Esophagus (tissue), 2 donors: ENCODE measurements at regions not wholly inside any gene's neighbourhood (a gene's known extent, or its start where the extent isn't known, plus 50 kb on each side); places are given as distances from the start of the nearest gene placed in this dataset.

Experiments
- H3K27ac ChIP-seq, 2 donors: one replicate each; pipeline ENCODE4 v1.5.1; 2013; ENCODE audit warnings: low read depth in 2 of 2, mild to moderate bottlenecking in 2 of 2, inconsistent platforms in 1 of 2, low read length in 1 of 2, moderate library complexity in 1 of 2
- H3K27me3 ChIP-seq, 2 donors: one replicate each; pipeline ENCODE4 v1.6.1; 2013; ENCODE audit warnings: low read length in 2 of 2, control low read depth in 1 of 2, mild to moderate bottlenecking in 1 of 2; ENCODE audit not compliant: insufficient read depth in 2 of 2, control insufficient read depth in 1 of 2
- H3K36me3 ChIP-seq, 2 donors: one replicate each; pipeline ENCODE4 v1.6.1; 2013; ENCODE audit warnings: low read length in 1 of 2; ENCODE audit not compliant: control insufficient read depth in 2 of 2, insufficient read depth in 2 of 2
- H3K4me1 ChIP-seq, 2 donors: one replicate each; pipeline ENCODE4 v1.6.1; 2013; ENCODE audit warnings: low read length in 1 of 2; ENCODE audit not compliant: control insufficient read depth in 2 of 2, insufficient read depth in 2 of 2
- H3K4me3 ChIP-seq, 2 donors: one replicate each; pipeline ENCODE4 v1.5.1; 2013; ENCODE audit warnings: low read length in 2 of 2, mild to moderate bottlenecking in 2 of 2, low read depth in 1 of 2, moderate library complexity in 1 of 2
- H3K9me3 ChIP-seq, 2 donors: one replicate each; pipeline ENCODE4 v1.6.1; 2013; ENCODE audit warnings: mild to moderate bottlenecking in 2 of 2, low read depth in 1 of 2, low read length in 1 of 2, moderate library complexity in 1 of 2; ENCODE audit not compliant: control insufficient read depth in 2 of 2, insufficient read depth in 1 of 2
- WGBS, 2 donors: extraction: QIAGEN DNeasy Blood & Tissue Kit; methylation state at CpG; one replicate each; pipeline ENCODE4 v1.1.7; 2013; 5-methylcytosine and 5-hydroxymethylcytosine counted together
- donor health status: healthy with polysubstance abuse.
- donor health status: Bipolar disorder and iron deficiency.

DNA sequence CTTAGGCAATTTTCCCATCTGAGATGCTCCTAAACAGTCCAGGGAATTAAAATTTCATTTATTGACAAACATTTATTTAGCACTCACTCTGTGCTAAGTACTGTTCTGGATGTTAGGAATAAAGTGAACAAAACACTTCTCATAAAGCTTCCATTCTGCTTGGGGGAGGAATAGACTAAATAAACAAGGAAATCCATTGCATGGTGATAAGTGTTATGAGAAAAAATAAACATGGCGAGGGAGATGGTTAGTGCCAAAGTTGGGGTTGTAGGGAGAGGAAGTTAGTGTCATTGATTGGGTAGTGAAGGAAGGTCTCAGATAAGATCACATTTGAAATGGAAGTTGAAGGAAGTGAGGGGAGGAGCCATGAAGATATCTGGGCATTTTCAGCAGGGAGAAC lies 72.2 kb upstream of the CES5A start:
- no peak overlapping the region for H3K4me3 ChIP-seq
- H3K36me3 ChIP-seq: no peaks in the 10 kb centered on the region
- WGBS, 2 donors: 65 to 76% methylated on average over 1 of the region's 1 CpG
- H3K27ac ChIP-seq: no peak overlapping the region
- H3K9me3 ChIP-seq: no peaks in the 10 kb centered on the region
- no peaks in the 10 kb centered on the region for H3K27me3 ChIP-seq
- no peaks in the 10 kb centered on the region for H3K4me1 ChIP-seq

DNA sequence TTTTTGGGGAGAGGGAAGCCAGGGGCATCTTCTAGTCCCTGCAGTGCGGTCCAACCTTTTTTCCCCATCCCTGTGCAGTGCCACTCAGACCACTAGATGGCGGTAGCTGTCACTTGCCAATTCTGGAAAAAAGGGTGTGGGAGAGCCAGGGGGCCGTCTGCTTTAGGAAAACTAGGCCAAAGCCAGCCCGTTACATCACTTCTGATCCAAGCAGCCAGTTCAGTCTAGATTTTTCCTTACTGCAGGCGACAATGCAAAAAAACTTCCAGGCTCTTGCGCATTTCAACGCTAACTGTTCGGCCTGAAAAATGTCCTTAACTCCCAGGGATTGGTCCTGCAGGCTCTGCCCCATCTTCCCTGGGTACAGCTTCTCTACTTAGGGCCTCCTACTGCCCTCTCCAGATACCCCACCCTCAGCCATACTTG lies 69.2 kb upstream of the CES5A start:
- Histone ChIP-seq H3K4me1 (no peaks in the 10 kb centered on the region), H3K27me3 (no peaks in the 10 kb centered on the region), H3K27ac (no peak overlapping the region), H3K4me3 (no peak overlapping the region), H3K9me3 (no peaks in the 10 kb centered on the region), H3K36me3 (no peaks in the 10 kb centered on the region)
- WGBS, 2 donors: 32 to 38% methylated on average over 8 of the region's 8 CpGs

DNA sequence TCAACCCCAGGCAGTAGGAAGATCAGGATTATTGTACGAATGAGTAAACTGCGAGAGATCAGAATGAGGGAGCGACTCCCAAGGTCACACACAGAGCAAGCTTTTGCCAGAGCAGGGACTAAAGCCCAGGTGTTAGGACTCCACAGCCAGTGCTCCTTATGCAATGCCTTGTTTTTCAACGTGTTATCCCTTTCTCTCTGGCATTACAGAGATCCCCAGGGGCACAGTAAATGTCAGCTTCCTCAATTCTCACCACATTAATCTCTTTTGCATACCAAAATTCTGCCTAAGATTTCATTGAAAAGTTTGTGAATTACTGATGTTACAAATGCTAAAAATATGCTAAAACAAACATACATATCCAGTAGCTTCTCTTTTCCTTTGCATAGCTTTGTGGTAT lies 68.1 kb upstream of the CES5A start:
- no peaks in the 10 kb centered on the region for H3K4me1 ChIP-seq
- H3K4me3 ChIP-seq: no peak overlapping the region
- H3K9me3 ChIP-seq: no peaks in the 10 kb centered on the region
- WGBS, 2 donors: 46 to 61% methylated on average over 4 of the region's 4 CpGs
- H3K27ac ChIP-seq: no peak overlapping the region
- no peaks in the 10 kb centered on the region for H3K27me3 ChIP-seq
- no peaks in the 10 kb centered on the region for H3K36me3 ChIP-seq

DNA sequence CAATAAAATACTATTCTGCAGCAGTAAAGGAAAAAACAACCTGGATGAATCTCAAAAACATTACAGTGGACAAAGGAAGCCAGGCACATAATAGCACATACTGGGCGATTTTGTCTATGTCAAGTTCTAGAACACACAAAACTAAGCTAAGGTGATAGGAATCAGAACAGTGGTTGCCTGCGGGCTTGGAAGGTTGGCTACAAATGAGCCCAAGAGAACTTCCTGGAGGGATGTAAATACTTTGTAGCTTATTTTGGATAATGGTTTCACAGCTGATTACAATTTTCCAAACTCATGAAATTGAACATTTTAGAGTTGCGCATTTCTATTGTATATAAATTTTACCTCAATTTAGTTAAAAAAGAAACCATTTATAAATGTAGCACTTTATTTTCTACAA lies 67.6 kb upstream of the CES5A start:
- whole genome bisulfite sequencing, 2 donors: 88 to 89% methylated on average over 3 of the region's 3 CpGs
- Histone ChIP-seq H3K9me3 (no peaks in the 10 kb centered on the region), H3K27me3 (no peaks in the 10 kb centered on the region), H3K27ac (no peak overlapping the region), H3K4me3 (no peak overlapping the region), H3K4me1 (no peaks in the 10 kb centered on the region), H3K36me3 (no peaks in the 10 kb centered on the region)

DNA sequence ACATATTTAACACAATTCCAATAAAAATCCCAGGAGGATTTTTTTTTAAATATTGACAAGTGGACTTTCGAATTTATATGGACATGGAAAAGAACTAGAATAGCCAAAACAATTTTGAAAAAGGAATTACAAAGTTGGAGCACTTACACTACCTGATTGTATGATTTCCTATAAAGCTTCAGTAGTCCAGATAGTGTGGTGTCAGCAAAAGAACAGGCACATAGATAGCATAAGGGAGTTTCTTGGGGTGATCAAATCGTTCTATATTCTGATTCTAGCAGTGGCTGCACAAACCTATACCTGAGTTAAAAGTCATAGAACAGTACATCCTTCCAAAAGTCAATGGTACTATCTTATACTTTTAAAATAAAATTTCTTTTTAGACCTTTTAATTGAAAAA lies 66.4 kb upstream of the CES5A start:
- WGBS, 2 donors: 52 to 65% methylated on average over 2 of the region's 2 CpGs
- Histone ChIP-seq H3K36me3 (no peaks in the 10 kb centered on the region), H3K9me3 (no peaks in the 10 kb centered on the region), H3K4me1 (no peaks in the 10 kb centered on the region), H3K27me3 (no peaks in the 10 kb centered on the region), H3K27ac (no peak overlapping the region), H3K4me3 (no peak overlapping the region)

DNA sequence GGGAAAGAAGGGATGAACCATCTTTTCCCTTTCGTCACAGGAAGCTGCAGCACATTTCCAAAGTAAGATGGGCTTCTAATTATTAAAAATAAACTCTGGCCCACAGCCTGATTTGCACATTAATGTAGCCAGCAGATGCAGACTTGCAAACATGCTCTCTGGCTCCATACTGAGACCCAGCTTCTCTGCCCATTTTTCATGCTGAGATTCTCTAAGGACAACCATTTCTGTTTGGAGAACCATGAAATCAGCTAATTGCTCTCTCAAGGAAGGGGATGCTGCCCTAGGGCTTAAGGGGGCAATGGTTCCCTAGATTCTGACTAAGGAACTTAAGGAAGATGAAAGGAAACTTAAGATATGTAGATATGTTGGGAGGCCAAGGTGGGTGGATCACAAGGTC lies 63.0 kb upstream of the CES5A start:
- H3K27ac ChIP-seq: no peak overlapping the region
- no peak overlapping the region for H3K4me3 ChIP-seq
- no peaks in the 10 kb centered on the region for H3K27me3 ChIP-seq
- no peaks in the 10 kb centered on the region for H3K9me3 ChIP-seq
- 65 to 74% methylated on average over 1 of the region's 1 CpG for WGBS, 2 donors
- H3K36me3 ChIP-seq: no peaks in the 10 kb centered on the region
- H3K4me1 ChIP-seq: no peaks in the 10 kb centered on the region

DNA sequence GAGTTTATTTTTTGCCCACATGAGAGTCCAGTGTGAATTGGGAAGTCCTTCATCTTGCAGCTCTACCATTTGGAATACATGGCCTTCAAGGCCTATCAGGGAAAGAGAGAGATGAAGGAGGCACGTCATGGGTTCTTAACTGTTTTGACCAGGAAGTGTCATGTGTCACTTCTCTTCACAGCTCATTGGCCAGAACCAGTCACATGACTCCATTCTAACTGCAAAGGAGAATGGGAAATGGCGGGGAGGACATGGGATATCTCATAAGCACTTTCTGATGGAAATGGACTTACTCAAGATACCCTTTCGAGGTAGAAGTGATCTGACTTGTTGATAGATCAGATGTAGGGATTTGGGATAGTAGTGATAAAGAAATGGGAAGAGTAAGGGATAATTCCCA lies 57.9 kb upstream of the CES5A start:
- H3K27ac ChIP-seq: no peak overlapping the region
- H3K36me3 ChIP-seq: no peaks in the 10 kb centered on the region
- no peaks in the 10 kb centered on the region for H3K27me3 ChIP-seq
- no peaks in the 10 kb centered on the region for H3K9me3 ChIP-seq
- H3K4me1 ChIP-seq: no peaks in the 10 kb centered on the region
- no peak overlapping the region for H3K4me3 ChIP-seq
- 77 to 86% methylated on average over 3 of the region's 3 CpGs for WGBS, 2 donors

DNA sequence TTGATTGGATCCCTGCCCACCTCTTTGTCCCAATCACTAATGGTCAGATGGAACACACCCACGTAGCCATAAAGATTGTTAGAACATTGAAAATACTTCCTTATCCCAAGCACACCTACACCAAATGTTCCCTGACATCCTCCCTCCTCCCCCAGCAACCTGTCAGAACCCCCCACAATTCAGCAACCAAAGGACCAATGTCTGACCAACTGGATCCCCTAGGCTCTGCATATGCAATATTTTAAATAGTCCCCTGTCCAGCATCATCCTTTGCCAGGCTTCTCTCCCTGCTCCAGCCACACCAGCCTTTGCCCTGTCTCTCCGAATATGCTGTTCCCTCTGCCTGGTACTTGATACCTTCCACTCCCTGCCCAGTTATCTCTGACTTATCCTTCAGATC lies 54.9 kb upstream of the CES5A start:
- no peak overlapping the region for H3K27ac ChIP-seq
- WGBS, 2 donors: 68 to 82% methylated on average over 2 of the region's 2 CpGs
- H3K4me3 ChIP-seq: no peak overlapping the region
- no peaks in the 10 kb centered on the region for H3K36me3 ChIP-seq
- H3K9me3 ChIP-seq: no peaks in the 10 kb centered on the region
- no peaks in the 10 kb centered on the region for H3K27me3 ChIP-seq
- H3K4me1 ChIP-seq: no peaks in the 10 kb centered on the region

DNA sequence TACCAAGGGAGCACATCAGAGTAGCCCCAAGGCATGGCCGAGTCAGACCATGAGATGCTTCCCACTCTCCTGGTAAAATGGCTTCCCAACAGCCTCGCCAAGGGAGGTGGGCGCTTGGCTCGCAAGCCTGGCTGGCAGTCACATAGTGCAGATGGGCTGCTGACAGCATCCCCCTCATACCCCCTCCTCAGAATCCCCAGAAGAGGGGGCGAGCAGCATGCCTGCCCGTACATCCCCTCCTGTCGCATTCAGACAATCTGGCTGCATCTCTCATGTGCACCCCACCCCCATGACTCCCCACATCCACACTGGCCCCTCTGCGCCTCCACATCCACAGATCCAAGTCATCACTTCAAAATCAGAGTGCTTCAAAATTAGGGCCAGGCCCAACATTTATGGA lies 54.0 kb upstream of the CES5A start:
- no peak overlapping the region for H3K4me3 ChIP-seq
- no peaks in the 10 kb centered on the region for H3K27me3 ChIP-seq
- H3K27ac ChIP-seq: no peak overlapping the region
- no peaks in the 10 kb centered on the region for H3K36me3 ChIP-seq
- H3K4me1 ChIP-seq: no peaks in the 10 kb centered on the region
- 89 to 90% methylated on average over 8 of the region's 8 CpGs for WGBS, 2 donors
- no peaks in the 10 kb centered on the region for H3K9me3 ChIP-seq

DNA sequence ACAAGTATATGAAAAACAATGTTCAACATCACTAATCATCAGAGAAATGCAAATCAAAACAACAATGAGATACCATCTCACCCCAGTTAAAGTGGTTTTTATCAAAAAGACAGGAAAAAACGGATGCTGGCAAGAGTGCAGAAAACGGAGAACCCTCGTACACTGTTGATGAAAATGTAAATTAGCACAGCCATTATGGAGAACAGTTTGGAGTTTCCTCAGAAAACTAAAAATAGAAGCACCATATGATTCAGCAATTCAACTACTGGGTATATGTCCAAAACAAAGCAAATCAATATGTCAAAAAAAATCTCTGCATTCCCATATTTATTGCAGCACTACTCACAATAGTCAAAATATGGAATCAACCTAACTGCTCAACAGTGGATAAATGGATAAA lies 50.1 kb upstream of the CES5A start:
- no peaks in the 10 kb centered on the region for H3K27me3 ChIP-seq
- H3K4me3 ChIP-seq: no peak overlapping the region
- no peaks in the 10 kb centered on the region for H3K9me3 ChIP-seq
- no peaks in the 10 kb centered on the region for H3K36me3 ChIP-seq
- no peaks in the 10 kb centered on the region for H3K4me1 ChIP-seq
- H3K27ac ChIP-seq: no peak overlapping the region
- 52 to 62% methylated on average over 3 of the region's 3 CpGs for WGBS, 2 donors
